NCI-H524 (cell line): ENCODE measurements at regions not wholly inside any gene's neighbourhood (a gene's known extent, or its start where the extent isn't known, plus 50 kb on each side); places are given as distances from the start of the nearest gene placed in this dataset.

ENCODE experiments used
- DNase-seq, 2 experiments: peaks; one replicate each; lab custom pipeline; 2025; lab: John Stamatoyannopoulos, UW

DNA sequence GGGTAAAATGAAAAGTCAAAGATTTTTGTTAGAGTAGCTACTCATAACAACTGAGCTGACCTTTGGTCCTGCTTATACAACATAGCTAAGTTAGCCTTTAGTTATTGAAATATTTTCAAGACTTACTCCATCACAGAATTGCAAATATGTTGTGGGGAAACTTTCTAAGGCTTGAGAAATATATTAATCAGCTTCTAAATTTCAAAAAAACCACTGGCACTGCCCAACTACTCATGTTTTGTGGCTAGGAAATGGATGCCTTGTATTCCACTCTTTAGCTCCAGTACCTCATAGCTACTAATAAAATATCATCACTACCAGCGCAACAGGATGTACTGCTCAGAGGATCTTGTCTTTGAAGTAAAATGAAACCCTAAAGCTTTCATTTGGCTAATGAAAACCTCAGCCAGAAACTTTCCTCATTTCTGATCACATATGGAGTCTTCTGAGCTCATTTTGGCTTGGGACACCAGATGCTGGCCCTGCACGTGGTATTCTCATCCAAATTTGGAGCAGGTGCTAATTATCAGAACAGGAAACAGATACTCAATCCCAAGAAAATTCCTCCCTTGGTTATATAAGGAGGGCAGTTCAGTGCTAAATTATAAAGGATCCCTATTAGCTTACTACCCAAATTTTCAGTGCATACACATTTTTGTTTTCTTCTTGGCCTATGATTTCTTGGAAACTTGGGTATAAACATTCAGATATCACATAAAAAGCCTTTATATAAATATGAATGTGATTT, 690.7 kb downstream of the ADGRL2 start:
- DNase-seq = peak in 1 of 2 experiments; percentile 67

DNA sequence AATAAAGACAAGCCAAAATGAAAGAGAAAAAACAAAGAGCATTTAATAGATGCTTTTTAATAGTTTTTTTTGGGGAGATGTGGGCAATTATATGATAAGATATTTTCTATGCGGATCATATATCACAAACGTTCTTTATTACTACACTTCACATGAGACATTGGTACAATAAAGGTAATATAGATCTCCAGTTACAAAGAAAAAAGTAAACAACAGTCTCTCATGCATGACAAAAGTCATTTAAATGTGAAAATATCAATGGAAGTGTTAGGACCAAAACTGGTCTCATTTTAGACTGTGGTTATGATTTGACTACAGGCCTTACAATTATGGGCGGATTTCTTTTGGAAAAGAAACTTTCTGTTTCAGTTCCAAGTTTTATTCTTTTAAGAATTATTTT, 687.0 kb downstream of the ADGRL2 start:
- no peak for DNase-seq

DNA sequence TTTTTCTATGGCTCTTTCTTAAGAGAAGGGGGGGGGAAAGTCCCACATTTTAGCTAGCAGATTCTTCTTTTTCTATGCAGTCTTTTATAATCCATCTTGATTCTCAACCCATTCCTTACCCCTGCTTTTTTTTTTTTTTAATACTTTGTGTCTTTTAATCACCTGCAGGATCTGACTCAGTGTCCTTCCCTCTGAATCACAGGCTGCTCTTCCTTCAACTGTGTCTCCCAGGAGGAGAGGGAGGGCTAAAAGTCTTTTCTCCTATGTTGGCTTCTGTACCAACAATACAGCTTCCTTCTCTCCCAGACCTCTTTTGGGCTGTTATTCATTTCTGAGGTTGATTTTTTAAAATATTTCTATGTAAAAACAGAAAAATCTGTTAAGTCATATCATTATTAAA, 686.2 kb downstream of the ADGRL2 start:
- no peak for DNase-seq

DNA sequence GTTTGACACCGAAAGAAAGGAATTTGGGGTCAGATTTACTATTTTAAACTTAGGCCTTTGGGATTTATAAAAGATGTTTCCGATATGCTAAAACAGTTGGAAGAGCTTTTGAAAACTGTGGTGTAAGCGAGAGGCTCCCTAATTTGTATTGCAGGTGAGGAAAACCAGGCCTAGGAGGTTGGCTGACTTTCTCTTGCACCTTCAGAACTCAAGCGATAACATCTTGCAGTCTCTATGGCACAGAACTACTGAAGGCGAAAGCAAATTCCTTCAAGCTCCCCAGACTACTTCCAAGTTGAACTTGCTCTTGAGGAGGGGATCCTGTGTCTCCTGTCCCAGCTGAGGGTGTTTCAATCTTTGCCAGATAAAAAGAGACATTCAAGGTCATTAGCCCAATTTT, 685.7 kb downstream of the ADGRL2 start:
- no peak for DNase-seq

DNA sequence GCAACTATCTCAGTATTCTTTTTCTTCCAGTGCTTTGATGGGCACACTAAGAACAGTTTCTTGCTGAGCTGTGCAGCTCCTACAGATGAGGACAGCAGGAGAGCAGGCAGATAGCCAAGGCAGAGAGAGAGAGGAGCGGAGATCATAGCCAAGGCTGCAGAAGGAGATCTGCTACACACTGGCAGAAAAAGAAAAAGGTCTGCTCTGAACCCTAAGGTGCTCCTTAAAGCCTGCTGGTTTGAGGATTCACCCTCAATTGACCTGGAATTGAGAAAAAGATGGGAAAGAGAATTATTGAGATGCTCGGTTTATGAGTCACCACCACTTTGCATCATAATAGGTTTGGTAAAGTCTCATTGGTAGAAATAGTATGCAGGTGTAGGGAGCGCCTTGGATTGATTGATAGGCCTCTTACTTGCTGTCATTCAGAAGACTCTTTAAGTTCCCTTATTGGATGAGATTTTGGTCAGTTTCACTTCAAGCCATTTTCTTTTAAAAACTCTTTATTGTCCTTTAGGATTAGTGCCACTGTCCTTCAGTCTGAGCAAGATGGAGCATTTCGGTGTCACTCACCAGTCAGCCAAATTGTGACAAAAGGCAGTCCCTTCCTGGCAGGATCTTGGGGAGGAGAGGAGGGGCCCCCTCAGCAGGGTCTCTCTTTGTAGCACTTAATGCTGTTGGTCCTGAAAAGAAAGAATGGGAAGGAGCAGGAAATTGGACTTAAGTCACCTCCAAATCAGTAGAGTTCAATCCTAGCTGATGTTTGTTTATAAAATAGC, 685.0 kb downstream of the ADGRL2 start:
- no peak for DNase-seq

DNA sequence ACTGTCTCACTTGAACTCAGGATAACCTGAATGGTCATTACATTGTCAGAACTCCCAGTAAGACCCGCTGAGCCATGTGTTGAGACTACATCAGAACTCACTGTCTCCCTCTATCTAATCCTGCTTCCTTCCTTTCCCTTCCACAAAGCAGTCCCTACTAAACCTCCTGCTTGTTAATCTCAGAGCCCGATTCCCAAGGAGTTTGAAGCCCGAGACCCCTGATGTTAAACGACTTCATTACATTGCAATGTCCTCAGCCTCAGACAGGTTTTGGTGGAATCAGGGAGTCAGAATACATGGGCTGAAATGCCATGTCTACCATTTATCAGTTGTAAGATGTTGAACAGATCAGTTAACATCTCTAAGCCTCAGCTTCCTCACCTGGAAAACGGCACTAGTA, 682.4 kb downstream of the ADGRL2 start:
- no peak for DNase-seq

DNA sequence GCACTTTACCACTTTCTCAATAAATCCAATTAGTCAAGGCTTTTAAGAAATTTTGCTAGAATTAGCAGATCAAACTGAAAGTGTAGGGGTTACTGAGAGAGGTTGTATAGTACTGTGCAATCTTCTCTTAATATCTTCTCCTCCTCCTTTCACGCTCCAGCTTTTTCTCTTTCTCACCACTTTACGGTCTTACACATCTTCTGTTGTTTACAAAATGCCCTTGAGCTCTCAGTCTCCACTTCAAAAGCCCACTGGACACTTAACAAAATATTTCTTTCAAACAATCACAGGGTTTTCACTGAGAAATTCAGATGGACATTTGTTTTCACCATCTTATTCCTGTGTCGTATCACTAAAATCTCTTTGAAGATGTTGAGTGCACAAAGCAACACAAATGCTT, 678.2 kb downstream of the ADGRL2 start:
- DNase-seq = no peak

DNA sequence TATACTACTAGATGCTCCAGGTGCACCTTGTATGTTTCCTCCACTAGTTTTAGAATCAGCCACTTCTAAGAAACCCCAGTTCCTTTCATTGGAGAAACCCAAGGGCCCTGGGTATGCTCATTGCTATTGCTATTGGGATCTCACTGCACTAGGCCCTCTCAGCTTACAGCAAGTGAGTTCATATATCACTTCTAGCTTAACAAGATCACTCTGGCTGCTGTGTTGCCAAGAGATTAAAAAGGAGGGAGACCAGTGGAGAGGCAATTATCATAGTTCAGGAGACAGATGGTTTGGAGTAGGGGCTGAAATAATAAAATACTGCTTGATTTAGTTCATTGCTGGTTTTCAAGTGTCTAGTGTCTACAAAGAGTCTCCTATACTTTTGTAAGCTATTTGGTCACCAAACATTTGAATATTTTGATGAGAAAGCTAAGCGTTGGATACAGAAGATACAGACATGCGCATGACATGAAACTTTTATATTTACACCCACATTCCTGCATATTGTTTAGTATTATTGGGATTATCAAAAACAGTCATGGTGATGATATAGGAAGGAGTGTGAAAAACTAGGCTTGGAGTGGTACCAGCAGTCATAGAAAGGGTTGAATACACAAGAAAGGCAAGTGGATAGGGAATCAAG, 671.9 kb downstream of the ADGRL2 start:
- DNase-seq = peak; percentile 83 to 94

DNA sequence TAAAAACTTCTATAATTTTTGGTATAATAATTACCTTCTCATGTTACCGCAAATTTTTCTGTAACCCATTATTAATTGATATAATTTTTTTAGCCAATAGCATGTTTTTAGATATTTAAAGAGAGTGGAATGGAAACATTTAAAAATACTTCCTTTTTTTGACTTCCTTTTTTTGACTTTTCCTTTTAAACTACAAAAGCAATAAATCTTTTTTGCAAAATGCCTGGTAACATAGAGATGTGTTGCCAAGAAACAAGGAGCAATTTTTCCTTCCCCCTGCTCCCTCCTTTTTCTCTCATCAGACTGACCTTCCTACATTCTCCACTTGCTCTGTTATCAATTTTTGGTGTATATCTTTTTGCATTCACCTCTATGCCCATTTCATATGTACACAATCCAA, 666.2 kb downstream of the ADGRL2 start:
- no peak for DNase-seq

DNA sequence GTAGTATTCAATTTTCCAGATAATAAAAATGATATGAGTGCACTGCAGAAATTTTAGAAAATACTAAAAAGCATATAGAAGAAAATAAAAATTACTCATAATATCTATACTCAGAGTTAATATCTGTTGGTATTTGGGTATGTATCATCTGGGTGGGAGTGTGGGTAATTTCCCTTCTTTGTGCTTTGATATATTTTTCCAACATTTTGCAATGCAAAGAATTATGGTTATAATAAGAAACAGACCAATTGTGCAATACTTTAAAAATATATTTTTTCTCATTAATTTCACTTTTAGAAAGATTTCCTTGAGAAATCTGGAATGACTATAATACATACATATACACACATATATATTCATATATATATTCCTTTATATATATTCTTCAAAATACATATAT, 665.7 kb downstream of the ADGRL2 start:
- DNase-seq = no peak

DNA sequence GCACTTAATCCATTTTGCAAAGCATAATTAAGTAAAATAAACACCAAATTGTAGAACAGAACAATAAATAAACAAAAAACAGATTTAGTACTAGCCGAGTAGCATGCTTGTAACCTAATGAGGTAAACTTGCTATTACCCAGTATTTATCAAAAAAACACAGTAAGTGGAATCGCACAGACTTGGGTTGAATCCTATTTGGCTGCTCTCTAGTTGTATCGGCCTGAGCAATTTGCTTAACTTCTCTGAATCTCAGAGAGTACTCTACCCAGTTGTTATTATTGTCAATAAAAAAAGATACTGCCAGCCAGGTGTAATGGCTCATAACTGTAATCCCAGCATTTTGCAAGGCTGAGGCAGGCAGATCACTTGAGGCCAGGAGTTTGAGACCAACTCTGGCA, 664.3 kb downstream of the ADGRL2 start:
- DNase-seq = no peak

DNA sequence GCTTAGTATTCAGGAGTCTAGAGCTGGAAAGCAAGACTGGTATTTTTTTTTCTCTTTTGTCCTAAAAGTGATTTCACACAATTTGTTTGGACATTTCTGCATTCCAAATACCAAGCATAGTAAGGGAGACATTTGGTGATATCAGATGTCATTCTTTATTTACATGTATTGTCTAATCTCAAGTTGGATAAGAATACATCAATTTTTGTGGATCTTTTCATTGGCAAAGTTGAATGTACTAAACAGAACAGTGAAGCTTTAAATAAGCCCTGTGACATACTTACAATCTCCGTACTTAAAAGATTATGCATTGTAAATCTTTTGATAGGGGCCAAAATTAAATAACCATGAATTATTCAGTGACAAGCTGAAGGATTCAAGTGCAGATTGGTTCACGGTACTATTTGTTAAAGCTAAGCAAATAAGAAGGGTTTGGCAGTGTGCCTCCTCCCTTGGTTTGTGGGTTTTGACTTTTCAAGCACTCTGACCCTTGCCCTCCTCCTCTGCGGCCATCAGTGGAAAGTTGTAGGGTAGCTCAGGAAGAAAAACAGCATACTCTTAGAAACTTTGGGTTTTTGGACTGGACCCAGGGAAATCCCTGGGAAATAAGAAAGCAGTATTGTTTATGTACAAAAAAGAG, 663.7 kb downstream of the ADGRL2 start:
- DNase-seq = peak; percentile 30 to 74

DNA sequence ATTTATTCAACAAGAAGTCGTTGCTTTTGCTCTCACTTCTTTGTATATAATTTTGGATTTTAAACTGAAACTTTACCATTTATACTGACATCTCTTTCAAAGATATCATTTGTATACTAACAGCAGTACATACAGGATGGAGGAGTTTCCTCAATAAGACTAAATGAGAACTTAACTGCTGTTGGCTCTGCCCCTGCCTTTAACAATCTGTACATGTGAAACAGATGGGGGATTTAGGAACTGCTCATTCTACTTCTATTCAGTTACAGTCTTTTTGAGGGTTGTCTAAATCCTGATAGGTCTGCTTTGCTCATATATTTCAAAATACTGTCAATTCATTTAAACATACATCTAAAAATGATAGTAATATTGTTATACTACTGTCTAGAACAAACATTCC, 663.2 kb downstream of the ADGRL2 start:
- DNase-seq = peak; percentile 11 to 72

DNA sequence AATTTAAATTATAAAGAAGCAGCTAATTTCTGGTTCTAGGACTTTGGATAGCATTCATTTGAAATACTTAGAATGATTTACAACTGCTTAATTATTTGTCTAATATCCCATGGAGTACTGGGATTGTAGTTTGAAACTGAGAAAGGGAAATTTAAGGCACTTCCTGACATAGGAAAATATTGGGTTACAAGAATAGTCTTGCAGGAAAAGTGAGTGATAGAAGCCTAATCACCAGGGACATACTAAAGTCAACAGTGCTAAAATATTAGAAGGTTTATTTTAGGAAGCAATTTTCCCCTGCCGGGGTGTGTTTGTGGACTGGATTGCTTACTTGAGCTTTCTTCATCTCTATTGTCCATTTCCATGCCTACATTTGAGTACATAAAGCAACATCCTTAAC, 661.6 kb downstream of the ADGRL2 start:
- no peak for DNase-seq

DNA sequence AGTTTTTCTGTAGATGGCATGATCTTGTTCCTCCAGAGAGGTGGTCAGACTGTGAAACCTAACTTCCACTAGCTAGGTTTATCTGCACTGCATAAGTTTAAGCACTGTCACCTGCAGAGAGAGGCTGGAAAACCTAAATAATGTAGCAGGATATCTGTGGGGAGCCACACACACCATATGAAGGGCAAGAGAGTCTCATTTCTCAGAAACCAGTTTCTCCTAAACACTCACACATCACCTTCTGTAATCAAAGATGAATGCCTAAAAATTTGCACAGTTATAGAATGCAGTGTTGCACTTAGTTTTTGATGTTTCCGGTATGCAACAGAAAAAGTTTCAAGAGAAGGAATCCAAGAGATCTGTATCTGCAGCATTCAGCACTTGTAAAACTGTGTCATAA, 654.6 kb downstream of the ADGRL2 start:
- DNase-seq = no peak

DNA sequence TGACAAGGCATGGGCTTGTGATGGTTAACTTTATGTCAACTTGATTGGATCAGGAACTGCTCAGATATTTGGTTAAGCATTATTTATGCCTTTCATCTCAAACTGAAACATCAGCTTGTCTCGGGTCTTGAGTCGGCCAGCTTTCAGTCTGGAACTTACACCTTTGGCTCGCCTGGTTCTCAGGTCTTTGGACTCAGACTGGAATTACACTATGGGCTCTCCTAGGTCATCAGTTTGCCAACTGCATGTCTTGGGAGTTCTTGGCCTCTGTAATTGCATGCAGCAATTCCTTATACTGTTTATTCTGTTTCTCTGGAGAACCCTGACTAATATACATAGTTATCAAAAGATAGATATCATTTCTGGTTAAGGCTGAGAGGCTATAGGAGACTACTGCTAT, 653.7 kb downstream of the ADGRL2 start:
- DNase-seq = no peak

DNA sequence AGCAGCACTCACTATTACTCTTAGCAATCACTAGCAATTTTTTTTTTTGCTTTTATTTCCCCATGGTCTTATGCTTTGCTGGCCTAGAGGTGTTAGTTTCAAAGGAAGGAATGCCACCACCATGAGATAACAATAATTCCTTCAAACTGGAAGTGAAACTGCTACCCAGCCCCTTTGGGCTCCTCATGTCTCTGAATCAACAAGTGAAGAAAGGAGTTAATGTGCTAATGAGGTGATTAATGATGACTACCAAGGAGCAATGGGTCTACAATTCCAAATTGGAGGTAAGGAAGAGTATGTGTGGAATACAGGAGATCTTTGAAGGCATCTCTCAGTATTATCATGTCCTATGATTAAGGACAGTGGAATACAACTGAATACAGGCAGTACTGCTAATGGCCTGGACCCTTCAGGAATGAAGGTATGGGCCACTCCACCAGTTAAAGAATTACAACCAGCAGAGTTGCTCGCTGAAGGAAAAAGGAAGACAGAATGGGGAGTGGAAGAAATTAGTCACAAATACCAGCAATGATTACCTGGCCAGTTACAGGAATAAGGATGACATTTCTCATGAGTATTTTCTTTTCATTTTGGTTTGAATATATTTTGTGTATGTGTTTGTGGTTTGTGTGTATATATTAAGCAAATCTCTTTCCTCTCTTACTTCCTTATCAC, 652.9 kb downstream of the ADGRL2 start:
- no peak for DNase-seq

DNA sequence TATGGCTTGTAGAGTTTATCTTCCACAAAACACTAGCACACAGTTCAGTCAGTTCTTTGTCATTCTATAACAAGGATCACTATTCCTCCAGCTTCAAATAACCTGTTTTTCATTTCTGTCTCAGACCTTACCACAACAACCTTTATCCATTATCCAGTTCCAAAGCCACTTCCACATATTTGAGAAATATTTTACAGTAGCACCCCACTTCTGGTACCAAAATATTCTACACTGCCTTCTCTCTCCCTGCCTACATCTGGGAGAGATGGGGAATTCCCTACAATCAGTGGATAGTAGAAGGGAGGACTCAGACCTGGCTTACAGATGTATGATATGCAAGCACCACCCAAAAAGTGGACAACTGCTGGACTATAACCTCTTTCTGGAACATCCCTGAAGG, 651.4 kb downstream of the ADGRL2 start:
- DNase-seq = no peak

DNA sequence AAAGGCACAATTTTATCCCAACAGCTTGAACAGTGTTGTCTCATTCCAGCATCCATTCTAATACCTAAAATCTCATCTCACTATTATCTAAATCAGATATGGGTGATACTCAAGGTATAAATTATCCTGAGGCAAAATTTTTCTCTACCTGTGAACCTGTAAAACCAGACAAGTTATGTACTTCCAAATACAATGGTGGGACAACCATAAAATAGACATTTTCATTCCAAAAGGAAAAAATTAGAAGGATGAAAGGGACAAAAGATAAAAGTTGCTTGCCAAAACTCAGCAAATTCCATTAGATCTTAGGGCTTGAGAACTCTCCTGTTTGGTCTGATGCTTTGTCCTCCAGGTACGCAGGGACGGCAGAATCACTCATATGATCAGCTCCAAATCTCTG, 650.5 kb downstream of the ADGRL2 start:
- DNase-seq = no peak

DNA sequence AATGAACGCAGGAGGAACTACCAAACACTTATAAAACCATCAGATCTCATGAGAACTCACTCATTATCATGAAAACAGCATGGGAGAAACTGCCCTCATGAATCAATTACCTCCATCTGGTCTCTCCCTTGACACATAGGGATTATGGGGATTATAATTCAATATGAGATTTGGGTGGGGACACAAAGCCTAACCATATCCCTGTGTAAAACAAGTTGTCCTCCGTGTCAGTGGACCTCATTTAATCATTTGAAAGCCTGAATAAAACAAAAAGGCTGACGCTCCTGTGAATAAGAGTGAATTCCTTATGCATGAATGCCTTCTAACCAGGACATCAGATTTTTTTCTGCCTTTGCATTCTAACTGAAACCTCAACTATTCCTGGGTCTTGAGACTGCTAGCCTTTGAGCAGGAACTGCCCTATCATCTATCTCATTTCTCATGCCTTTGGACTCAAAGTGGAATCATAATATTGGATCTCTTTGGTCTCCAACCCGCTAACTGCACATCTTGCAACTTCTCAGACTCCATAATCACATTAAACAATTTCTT, 648.8 kb downstream of the ADGRL2 start:
- no peak for DNase-seq

DNA sequence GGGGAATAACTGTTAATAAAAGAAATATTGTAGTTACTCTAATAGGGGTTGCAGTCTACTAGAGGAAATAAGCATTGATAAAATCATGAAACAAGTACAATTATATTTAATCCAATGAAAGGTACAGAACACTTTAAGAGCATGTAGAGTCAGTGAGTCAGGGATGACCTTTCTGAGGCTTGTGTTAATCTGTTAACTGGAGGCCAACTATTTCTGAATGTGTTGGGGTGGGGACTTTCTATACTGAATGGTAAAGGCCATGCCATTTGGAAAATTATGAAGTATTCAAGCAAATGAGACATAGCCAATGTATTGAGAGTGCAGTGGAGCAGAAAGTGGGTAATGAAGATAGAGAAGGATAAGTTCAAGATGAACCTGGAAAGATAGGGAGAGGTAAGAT, 646.2 kb downstream of the ADGRL2 start:
- DNase-seq = no peak

DNA sequence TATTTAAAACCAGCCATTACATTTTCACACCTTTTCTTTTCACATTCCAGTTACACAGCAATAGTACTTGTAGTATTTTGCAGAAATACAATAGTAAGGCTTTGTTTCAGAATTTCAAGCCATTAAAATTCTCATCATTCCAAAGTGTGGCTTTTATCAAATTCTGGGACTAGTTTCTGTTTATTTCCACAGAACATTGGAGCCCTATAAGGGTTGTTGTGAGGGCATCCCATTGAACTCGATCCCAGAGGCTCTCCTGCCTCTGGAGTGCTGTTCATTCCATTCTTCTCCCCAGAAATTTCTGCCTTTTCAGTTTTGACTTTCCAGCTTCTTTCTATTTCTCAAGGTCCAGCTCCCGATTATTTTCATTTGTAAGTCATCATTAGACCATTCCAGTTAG, 645.5 kb downstream of the ADGRL2 start:
- no peak for DNase-seq
